Right ventricle myocardium superior (tissue), 1 donor: ENCODE measurements at regions not wholly inside any gene's neighbourhood (a gene's known extent, or its start where the extent isn't known, plus 50 kb on each side); places are given as distances from the start of the nearest gene placed in this dataset.

Experiments used
- ATAC-seq: fragments of 200-7000 bp; cut with Tn5 transposase; one replicate; pipeline ENCODE4 v1.9.1; 2020; ENCODE audit warnings: mild to moderate bottlenecking; ENCODE audit not compliant: poor library complexity
- DNase-seq: peaks from one replicate; pipeline ENCODE4 v3.0.0-alpha.2; 2020
- intact Hi-C: fragments of 100-400 bp; cut with DNase I; formaldehyde crosslinking; loops from one replicate; pipeline ENCODE4 v1.11.2; 2022
- donor health status: DM: no; HTN: yes; CAD: no; lungs with severe emphysema.

GRCh38 chr5:117682416-117682815, 1107.8 kb upstream of the SEMA6A start:
- no peak for DNase-seq
- intact Hi-C loops: no loop called here
- ATAC-seq: no peak

DNA sequence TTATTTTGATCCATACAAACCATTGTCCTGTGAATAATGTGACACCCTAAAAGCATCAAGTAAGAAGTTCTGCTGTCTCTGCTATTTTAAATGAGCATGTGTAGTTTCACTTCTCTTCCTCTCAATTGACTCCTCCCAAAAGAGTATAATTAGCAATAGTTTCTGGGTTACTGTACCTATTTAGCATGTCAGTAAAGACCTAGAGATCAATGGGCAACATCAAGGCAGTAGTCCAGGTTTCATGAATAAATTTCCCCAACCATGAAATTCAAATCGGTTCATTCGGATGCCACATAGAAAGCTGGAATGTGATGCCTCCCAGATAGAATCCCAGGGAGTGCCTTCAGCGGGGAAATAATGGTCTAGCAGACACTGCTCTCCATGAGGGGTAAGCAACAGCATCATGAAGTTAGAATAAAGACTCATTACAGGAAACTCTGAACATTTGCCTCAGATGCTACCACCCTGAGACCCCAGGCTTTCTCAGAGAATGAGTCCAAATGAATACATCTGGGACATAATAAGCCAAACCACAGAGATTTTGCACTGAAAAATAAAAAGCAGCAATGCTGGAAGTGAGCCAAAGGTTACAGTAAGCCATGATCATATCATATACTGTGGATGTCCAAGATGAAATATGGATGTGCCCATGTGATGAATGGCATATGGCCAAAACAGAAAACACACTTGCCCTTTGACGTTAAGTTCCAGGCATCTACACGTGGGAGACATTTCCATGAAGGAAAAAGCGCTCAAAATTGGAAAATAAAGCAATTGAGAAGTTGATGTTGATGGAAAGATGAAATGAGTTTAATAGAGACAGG, 1107.0 kb upstream of the SEMA6A start:
- ATAC-seq: no peak
- DNase-seq: no peak
- intact Hi-C loops: no loop called here

DNA sequence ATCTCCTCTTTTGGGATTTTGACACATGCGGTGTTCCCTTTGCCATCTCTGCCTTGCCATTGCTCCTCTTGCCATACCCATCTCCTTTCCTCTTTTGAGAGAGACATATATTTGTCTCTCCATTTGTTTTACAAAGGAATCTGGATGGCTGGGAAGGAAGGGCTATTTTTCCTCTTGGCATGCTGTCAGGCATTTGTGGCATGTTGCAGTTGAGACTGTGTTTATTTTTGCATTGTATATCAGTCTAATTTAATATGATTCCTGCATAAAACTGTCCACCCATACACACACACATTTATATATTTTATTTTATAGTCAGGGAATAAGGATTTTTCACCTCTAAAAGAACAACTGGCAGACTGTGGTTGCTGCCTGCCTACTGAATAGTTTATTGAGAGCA, 1105.8 kb upstream of the SEMA6A start:
- DNase-seq (no peak), ATAC-seq (peak; percentile 68)
- intact Hi-C loops: no loop called here

GRCh38 chr5:117679046-117679445, 1104.4 kb upstream of the SEMA6A start:
- intact Hi-C loops: no loop called here
- DNase-seq: no peak
- no peak for ATAC-seq

DNA sequence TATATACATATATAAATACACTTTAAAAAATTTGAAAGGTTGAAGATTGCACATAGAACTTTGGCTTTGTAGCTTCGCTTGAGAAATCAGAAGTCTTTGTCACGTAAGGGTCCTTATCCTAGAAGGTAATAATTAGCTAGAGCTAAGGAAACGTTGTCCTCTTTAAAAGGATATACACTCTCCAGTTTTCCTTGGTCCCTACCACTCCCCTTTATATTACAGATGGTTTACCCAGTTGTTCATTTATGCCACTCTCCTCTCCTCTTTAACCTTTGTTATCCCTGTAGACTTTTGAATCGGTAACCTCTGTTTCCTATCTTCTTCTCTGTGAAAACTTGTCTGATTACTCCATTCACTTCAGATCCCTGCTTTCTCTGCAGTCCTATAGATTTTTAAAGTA, 1101.0 kb upstream of the SEMA6A start:
- DNase-seq: no peak
- ATAC-seq: no peak
- intact Hi-C loops: no loop called here

- no peak for DNase-seq
Observed at GRCh38 chr5:117671551-117671950, 1096.9 kb upstream of the SEMA6A start.

GRCh38 chr5:117667105-117667504, 1092.5 kb upstream of the SEMA6A start:
- DNase-seq: no peak
- ATAC-seq: no peak
- intact Hi-C loops: no loop called here

More at GRCh38 chr5:117671551-117671950, 1096.9 kb upstream of the SEMA6A start:
- ATAC-seq: no peak
- intact Hi-C loops: no loop called here

- intact Hi-C loops: no loop called here
- no peak for DNase-seq
- no peak for ATAC-seq
Observed at GRCh38 chr5:117665121-117665520, 1090.5 kb upstream of the SEMA6A start.

DNA sequence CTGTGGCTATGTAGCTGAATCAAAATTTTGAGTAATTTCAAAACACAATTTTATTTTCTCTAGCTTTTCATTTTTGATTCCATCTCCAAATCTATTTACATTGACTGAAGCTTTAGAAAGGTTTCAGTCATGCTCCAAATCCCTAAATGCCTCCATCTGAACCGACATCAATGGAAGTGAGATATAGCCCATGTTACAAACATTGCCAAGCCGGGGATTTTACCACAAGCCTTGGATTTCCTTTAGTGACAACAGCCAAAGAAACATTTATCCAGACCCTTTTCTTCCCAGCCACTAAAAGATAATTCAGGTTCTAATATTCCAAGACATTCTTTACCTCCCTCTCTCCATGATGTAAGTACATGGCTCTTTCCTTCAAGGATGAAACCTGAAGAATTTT, 1087.7 kb upstream of the SEMA6A start:
- ATAC-seq (no peak), DNase-seq (no peak)
- intact Hi-C loops: no loop called here

DNA sequence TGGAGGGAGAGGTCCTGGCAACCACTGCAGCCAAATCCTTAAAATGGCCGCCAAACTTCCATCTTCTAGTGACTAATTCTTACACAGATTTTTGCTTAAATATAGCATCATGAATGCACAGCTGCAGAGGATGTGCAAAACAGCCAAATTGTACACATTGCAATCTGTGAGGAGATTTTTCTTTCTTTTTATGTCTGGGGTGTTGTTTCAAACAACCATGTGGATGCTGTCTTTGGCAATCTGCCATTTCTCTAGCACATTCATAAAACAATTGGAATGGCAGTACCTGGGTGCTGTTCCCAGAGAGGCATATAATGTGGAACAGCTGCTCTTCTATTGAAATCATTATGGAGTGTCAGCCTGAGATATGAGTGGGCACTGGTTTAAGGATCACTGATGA, 1082.9 kb upstream of the SEMA6A start:
- DNase-seq (no peak), ATAC-seq (no peak)
- intact Hi-C loops: no loop called here

GRCh38 chr5:117652958-117653280, 1078.3 kb upstream of the SEMA6A start:
- ATAC-seq (no peak), DNase-seq (no peak)
- intact Hi-C loops: no loop called here

DNA sequence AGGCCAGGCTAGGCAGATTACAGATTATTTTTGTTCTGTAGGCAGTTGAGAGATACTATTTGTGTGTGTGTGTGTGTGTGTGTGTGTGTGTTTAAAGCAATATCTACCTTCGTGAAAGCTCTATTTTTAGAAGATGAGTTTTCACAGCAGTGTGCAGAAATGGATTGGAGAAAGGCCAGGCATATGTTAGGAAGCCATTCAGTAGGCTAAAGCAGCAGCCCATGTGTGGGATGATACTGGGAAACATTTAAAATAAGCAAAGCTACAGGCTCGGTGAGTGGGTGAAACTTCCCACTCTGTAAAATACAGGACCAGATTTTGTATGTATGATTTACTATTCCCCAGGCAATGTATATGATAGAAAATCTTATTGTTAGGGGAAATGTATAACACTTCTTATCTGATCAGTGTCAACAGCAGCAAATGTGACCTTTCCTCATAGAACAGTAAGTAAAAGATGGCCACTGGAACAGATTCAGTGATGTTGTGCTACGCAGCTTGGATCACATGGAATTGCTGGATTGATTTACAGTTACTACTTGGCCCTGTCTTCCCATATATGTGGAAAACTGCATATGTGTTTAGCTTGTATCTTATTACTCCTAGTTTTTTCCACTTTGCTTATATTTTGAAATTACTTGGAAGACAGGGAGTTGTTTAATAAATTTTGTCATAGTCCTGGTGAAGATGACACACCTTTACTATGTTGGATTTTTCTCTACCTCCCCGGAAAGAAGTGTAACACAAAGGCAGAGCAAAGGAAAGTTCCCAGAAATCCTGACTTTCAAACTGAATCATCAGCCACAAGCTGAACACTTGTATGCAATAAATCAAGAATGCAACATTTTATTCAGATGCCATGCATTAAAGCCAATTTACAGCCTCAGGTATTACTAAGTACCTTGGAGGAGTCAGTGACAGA, 1077.7 kb upstream of the SEMA6A start:
- DNase-seq: no peak
- intact Hi-C loops: no loop called here
- peak; percentile 39 for ATAC-seq

GRCh38 chr5:117649821-117650220, 1075.2 kb upstream of the SEMA6A start:
- DNase-seq (no peak), ATAC-seq (no peak)
- intact Hi-C loops: no loop called here

DNA sequence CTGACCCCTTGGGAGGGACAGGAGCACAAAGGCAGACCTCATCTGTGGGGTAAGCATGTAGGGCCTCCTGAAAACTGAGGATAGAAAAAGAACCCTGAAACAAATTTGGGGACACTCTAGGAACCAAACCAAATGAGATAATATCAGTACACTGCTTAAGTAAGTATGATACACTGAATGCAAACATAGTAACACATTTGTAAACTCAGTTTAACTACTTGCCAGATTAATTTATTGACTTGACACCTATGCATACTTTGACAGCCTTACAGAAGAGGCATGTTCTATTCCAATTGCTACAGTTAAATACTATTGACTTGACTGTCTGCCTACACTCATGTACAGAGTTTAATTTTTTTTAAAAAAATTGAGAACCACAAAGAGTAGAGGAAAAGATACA, 1070.8 kb upstream of the SEMA6A start:
- ATAC-seq: no peak
- intact Hi-C loops: no loop called here
- no peak for DNase-seq

- ATAC-seq (no peak), DNase-seq (no peak)
- intact Hi-C loops: no loop called here
Observed at GRCh38 chr5:117638581-117638980, 1064.0 kb upstream of the SEMA6A start.

- intact Hi-C loops: no loop called here
- no peak for DNase-seq
- ATAC-seq: no peak
Observed at GRCh38 chr5:117633093-117633492, 1058.5 kb upstream of the SEMA6A start.

- DNase-seq: no peak
- ATAC-seq: no peak
- intact Hi-C loops: no loop called here
Observed at GRCh38 chr5:117624201-117624600, 1049.6 kb upstream of the SEMA6A start.

- intact Hi-C loops: no loop called here
- ATAC-seq (no peak), DNase-seq (no peak)
Observed at GRCh38 chr5:117623042-117623805, 1048.6 kb upstream of the SEMA6A start.

- intact Hi-C loops: no loop called here
- no peak for DNase-seq
- ATAC-seq: no peak
Observed at GRCh38 chr5:117621921-117622320, 1047.3 kb upstream of the SEMA6A start.
